ENCODE measurements at regions not wholly inside any gene's neighbourhood (a gene's known extent, or its start where the extent isn't known, plus 50 kb on each side); places are given as distances from the start of the nearest gene placed in this dataset.

- Histone ChIP-seq H3K9ac (ENCODE audit: extremely low read depth, insufficient read length, low read length) (no peak overlapping the region), H3K14ac (ENCODE audit: insufficient read depth, low read length) (no peak overlapping the region), H4K5ac (ENCODE audit: insufficient read length, low read depth, low read length) (no peak overlapping the region), H2AFZ (ENCODE audit: low read length) (no peak overlapping the region), H2BK120ac (ENCODE audit: low read depth, low read length, poor library complexity, severe bottlenecking) (no peak overlapping the region), H3K79me2 (ENCODE audit: insufficient read depth, low read length) (no peaks in the 10 kb centered on the region), H3K27ac (ENCODE audit: insufficient read length, low read depth, low read length) (no peak overlapping the region), H3K23ac (ENCODE audit: insufficient read length, low read depth, low read length) (no peak overlapping the region), H3K27me3 (ENCODE audit: insufficient read depth, low read length) (no peaks in the 10 kb centered on the region), H2BK12ac (ENCODE audit: insufficient read length, low read depth, low read length) (no peak overlapping the region), H3K56ac (ENCODE audit: insufficient read length, low read depth, low read length) (no peak overlapping the region), H3K23me2 (ENCODE audit: insufficient read length, low read depth, low read length, poor library complexity, severe bottlenecking) (no peaks in the 10 kb centered on the region), H2BK15ac (ENCODE audit: low read depth, low read length) (no peak overlapping the region), H2AK5ac (ENCODE audit: insufficient read length, low read length) (no peak overlapping the region), H2BK20ac (ENCODE audit: low read depth, low read length, poor library complexity, severe bottlenecking) (no peak overlapping the region), H3K79me1 (ENCODE audit: insufficient read depth, low read depth, low read length, poor library complexity, severe bottlenecking) (no peaks in the 10 kb centered on the region), H3K4me2 (ENCODE audit: insufficient read depth, insufficient read length, low read length) (no peak overlapping the region), H4K20me1 (ENCODE audit: control insufficient read depth, insufficient read depth, insufficient read length) (no peaks in the 10 kb centered on the region), H4K91ac (ENCODE audit: insufficient read length, low read depth, low read length) (no peak overlapping the region), H2BK5ac (ENCODE audit: insufficient read length, low read length) (no peak overlapping the region), H3K4me1 (ENCODE audit: insufficient read depth, low read length) (no peaks in the 10 kb centered on the region), H3K18ac (ENCODE audit: insufficient read length, low read depth, low read length) (no peak overlapping the region), H3K4ac (ENCODE audit: low read depth, low read length) (no peak overlapping the region), H4K8ac (replicated peaks; ENCODE audit: insufficient read length, low read depth, low read length) (no peak overlapping the region), H3K9me3 (ENCODE audit: control insufficient read depth, low read depth, low read length) (no peaks in the 10 kb centered on the region), H3T11ph (ENCODE audit: low read length) (no peak overlapping the region)
- DNase-seq: no peak
- H3K4me1 Mint-ChIP-seq: no peaks in the 10 kb centered on the region
- no peaks in the 10 kb centered on the region; the same call in 1 of the 2 replicates for H3K27me3 Mint-ChIP-seq (ENCODE audit: low read depth)
- no peak overlapping the region for H3K4me3 Mint-ChIP-seq
- H3K27ac Mint-ChIP-seq: no peak overlapping the region
- 100% methylated on average over 1 of the region's 3 CpGs for WGBS (ENCODE audit: extremely low coverage, insufficient read length, low lambda C conversion rate)
- TF ChIP-seq, protein P1, sequence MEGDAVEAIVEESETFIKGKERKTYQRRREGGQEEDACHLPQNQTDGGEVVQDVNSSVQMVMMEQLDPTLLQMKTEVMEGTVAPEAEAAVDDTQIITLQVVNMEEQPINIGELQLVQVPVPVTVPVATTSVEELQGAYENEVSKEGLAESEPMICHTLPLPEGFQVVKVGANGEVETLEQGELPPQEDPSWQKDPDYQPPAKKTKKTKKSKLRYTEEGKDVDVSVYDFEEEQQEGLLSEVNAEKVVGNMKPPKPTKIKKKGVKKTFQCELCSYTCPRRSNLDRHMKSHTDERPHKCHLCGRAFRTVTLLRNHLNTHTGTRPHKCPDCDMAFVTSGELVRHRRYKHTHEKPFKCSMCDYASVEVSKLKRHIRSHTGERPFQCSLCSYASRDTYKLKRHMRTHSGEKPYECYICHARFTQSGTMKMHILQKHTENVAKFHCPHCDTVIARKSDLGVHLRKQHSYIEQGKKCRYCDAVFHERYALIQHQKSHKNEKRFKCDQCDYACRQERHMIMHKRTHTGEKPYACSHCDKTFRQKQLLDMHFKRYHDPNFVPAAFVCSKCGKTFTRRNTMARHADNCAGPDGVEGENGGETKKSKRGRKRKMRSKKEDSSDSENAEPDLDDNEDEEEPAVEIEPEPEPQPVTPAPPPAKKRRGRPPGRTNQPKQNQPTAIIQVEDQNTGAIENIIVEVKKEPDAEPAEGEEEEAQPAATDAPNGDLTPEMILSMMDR (conservative IDR thresholded peaks at IDR 0.05): no peak
- H3K36me3 Mint-ChIP-seq (ENCODE audit: insufficient read depth in 1 of 3, low read depth in 3 of 3): no peaks in the 10 kb centered on the region; a peak in 1 of 7 replicates
- peaks cover 0 to 4% of the 10 kb centered on the region in 2 experiments; a peak in 1 of 5 replicates for H3K9me3 Mint-ChIP-seq
Measured at GRCh38 chr14:53622447-53622846, 334.2 kb downstream of the BMP4 start.
